ENCODE measurements at regions not wholly inside any gene's neighbourhood (a gene's known extent, or its start where the extent isn't known, plus 50 kb on each side); places are given as distances from the start of the nearest gene placed in this dataset.

DNA sequence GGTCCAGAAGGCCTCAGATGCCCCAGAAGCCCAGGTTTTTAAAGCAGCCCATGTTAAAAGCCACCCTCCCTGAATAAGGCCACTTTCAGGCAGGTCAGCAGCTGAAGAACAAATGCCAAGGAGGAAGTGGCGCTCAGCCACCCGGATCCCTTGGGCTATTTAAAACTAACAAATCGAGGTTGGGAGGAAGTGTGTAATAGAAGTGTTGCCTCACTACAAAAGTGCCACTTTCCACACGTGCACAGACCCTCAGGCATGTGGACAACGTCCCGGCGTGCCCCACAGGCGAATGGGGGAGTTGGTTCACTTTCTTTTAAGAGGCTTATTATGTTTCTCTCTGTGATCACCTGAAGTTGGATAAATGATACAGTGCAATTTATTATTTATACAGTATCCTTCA, 173.8 kb upstream of the SALL3 start:
- no peak for DNase-seq
- H3K27ac ChIP-seq (ENCODE audit: insufficient read depth, low read length, poor library complexity, severe bottlenecking): no peak overlapping the region
- H3K4me3 ChIP-seq (ENCODE audit: insufficient read depth, low read depth, low read length, poor library complexity, severe bottlenecking): no peak overlapping the region
- no peaks in the 10 kb centered on the region for H3K36me3 ChIP-seq (ENCODE audit: control insufficient read depth, insufficient read depth, low read length)
- H3K9me3 ChIP-seq (ENCODE audit: control insufficient read depth, low read length): no peaks in the 10 kb centered on the region
- H3K4me1 ChIP-seq (ENCODE audit: control insufficient read depth, insufficient read depth, low read length, poor library complexity, severe bottlenecking): no peaks in the 10 kb centered on the region
- no peaks in the 10 kb centered on the region for H3K27me3 ChIP-seq (replicated peaks; ENCODE audit: control insufficient read depth, insufficient read depth, low read length, poor library complexity, severe bottlenecking)

GRCh38 chr18:78807668-78808067, 171.9 kb upstream of the SALL3 start:
- no peaks in the 10 kb centered on the region for H3K27me3 ChIP-seq (replicated peaks; ENCODE audit: control insufficient read depth, insufficient read depth, low read length, poor library complexity, severe bottlenecking)
- DNase-seq: no peak
- no peak overlapping the region for H3K4me3 ChIP-seq (ENCODE audit: insufficient read depth, low read depth, low read length, poor library complexity, severe bottlenecking)
- H3K4me1 ChIP-seq (ENCODE audit: control insufficient read depth, insufficient read depth, low read length, poor library complexity, severe bottlenecking): no peaks in the 10 kb centered on the region
- H3K36me3 ChIP-seq (ENCODE audit: control insufficient read depth, insufficient read depth, low read length): no peaks in the 10 kb centered on the region
- H3K9me3 ChIP-seq (ENCODE audit: control insufficient read depth, low read length): no peaks in the 10 kb centered on the region
- H3K27ac ChIP-seq (ENCODE audit: insufficient read depth, low read length, poor library complexity, severe bottlenecking): no peak overlapping the region

- Histone ChIP-seq H3K4me1 (ENCODE audit: control insufficient read depth, insufficient read depth, low read length, poor library complexity, severe bottlenecking) (no peaks in the 10 kb centered on the region), H3K36me3 (ENCODE audit: control insufficient read depth, insufficient read depth, low read length) (no peaks in the 10 kb centered on the region), H3K9me3 (ENCODE audit: control insufficient read depth, low read length) (no peaks in the 10 kb centered on the region), H3K27ac (ENCODE audit: insufficient read depth, low read length, poor library complexity, severe bottlenecking) (no peak overlapping the region), H3K4me3 (ENCODE audit: insufficient read depth, low read depth, low read length, poor library complexity, severe bottlenecking) (no peak overlapping the region), H3K27me3 (replicated peaks; ENCODE audit: control insufficient read depth, insufficient read depth, low read length, poor library complexity, severe bottlenecking) (no peaks in the 10 kb centered on the region)
- DNase-seq: no peak
Observed at GRCh38 chr18:78809845-78810244, 169.8 kb upstream of the SALL3 start.

GRCh38 chr18:78810706-78811105, 168.9 kb upstream of the SALL3 start:
- H3K27ac ChIP-seq (ENCODE audit: insufficient read depth, low read length, poor library complexity, severe bottlenecking): no peak overlapping the region
- DNase-seq: no peak
- H3K36me3 ChIP-seq (ENCODE audit: control insufficient read depth, insufficient read depth, low read length): no peaks in the 10 kb centered on the region
- H3K4me3 ChIP-seq (ENCODE audit: insufficient read depth, low read depth, low read length, poor library complexity, severe bottlenecking): no peak overlapping the region
- H3K9me3 ChIP-seq (ENCODE audit: control insufficient read depth, low read length): no peaks in the 10 kb centered on the region
- no peaks in the 10 kb centered on the region for H3K27me3 ChIP-seq (replicated peaks; ENCODE audit: control insufficient read depth, insufficient read depth, low read length, poor library complexity, severe bottlenecking)
- no peaks in the 10 kb centered on the region for H3K4me1 ChIP-seq (ENCODE audit: control insufficient read depth, insufficient read depth, low read length, poor library complexity, severe bottlenecking)

- no peak overlapping the region for H3K4me3 ChIP-seq (ENCODE audit: insufficient read depth, low read depth, low read length, poor library complexity, severe bottlenecking)
- H3K27me3 ChIP-seq (replicated peaks; ENCODE audit: control insufficient read depth, insufficient read depth, low read length, poor library complexity, severe bottlenecking): no peaks in the 10 kb centered on the region
- H3K27ac ChIP-seq (ENCODE audit: insufficient read depth, low read length, poor library complexity, severe bottlenecking): no peak overlapping the region
- H3K4me1 ChIP-seq (ENCODE audit: control insufficient read depth, insufficient read depth, low read length, poor library complexity, severe bottlenecking): no peaks in the 10 kb centered on the region
- H3K36me3 ChIP-seq (ENCODE audit: control insufficient read depth, insufficient read depth, low read length): no peaks in the 10 kb centered on the region
- no peaks in the 10 kb centered on the region for H3K9me3 ChIP-seq (ENCODE audit: control insufficient read depth, low read length)
- no peak for DNase-seq
Observed at GRCh38 chr18:78812067-78812466, 167.6 kb upstream of the SALL3 start.

DNA sequence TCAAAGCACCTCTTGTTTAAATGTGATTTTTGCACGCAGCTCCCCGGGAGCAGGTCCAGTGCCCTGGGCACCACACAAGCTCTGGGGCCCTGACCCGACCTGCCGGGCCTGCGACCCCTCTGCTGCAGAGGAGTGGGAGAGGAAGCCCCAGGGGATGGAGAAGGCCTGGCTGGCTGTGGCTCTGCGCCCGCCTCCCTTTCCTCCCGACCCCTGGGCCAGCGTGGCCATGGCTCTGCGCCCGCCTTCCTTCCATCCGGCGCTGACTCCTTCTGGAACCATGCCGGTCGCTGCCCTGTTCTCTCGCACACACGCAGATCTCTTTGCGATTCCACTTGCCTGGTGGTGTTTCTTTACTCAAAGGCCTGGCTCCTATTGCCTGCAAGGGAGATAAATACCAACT, 166.5 kb upstream of the SALL3 start:
- Histone ChIP-seq H3K4me3 (ENCODE audit: insufficient read depth, low read depth, low read length, poor library complexity, severe bottlenecking) (no peak overlapping the region), H3K36me3 (ENCODE audit: control insufficient read depth, insufficient read depth, low read length) (no peaks in the 10 kb centered on the region), H3K4me1 (ENCODE audit: control insufficient read depth, insufficient read depth, low read length, poor library complexity, severe bottlenecking) (no peaks in the 10 kb centered on the region), H3K9me3 (ENCODE audit: control insufficient read depth, low read length) (no peaks in the 10 kb centered on the region), H3K27me3 (replicated peaks; ENCODE audit: control insufficient read depth, insufficient read depth, low read length, poor library complexity, severe bottlenecking) (no peaks in the 10 kb centered on the region), H3K27ac (ENCODE audit: insufficient read depth, low read length, poor library complexity, severe bottlenecking) (no peak overlapping the region)
- DNase-seq: no peak

GRCh38 chr18:78813936-78814710, 165.5 kb upstream of the SALL3 start:
- no peaks in the 10 kb centered on the region for H3K27me3 ChIP-seq (replicated peaks; ENCODE audit: control insufficient read depth, insufficient read depth, low read length, poor library complexity, severe bottlenecking)
- no peak overlapping the region for H3K4me3 ChIP-seq (ENCODE audit: insufficient read depth, low read depth, low read length, poor library complexity, severe bottlenecking)
- no peaks in the 10 kb centered on the region for H3K36me3 ChIP-seq (ENCODE audit: control insufficient read depth, insufficient read depth, low read length)
- DNase-seq: no peak
- no peak overlapping the region for H3K27ac ChIP-seq (ENCODE audit: insufficient read depth, low read length, poor library complexity, severe bottlenecking)
- no peaks in the 10 kb centered on the region for H3K4me1 ChIP-seq (ENCODE audit: control insufficient read depth, insufficient read depth, low read length, poor library complexity, severe bottlenecking)
- H3K9me3 ChIP-seq (ENCODE audit: control insufficient read depth, low read length): no peaks in the 10 kb centered on the region

DNA sequence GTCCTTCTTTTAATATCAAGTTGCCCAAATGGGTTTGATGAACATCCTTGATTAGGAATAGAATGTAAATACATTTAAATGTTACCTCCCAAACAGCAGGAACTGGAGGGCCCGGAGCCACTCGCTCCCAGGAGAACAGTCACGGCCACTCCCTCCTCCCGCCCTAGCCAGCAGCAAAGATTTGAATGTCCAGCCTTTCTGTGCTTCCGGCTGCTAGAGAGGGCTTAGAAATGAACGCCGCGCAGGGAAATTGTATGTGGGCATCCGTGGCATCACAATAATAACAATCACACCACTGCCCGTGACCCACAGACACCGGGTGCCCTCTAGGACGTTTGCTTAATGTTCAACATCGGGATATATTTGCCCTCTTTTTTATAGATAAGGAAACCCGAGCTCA, 164.9 kb upstream of the SALL3 start:
- H3K9me3 ChIP-seq (ENCODE audit: control insufficient read depth, low read length): no peaks in the 10 kb centered on the region
- no peaks in the 10 kb centered on the region for H3K36me3 ChIP-seq (ENCODE audit: control insufficient read depth, insufficient read depth, low read length)
- no peaks in the 10 kb centered on the region for H3K4me1 ChIP-seq (ENCODE audit: control insufficient read depth, insufficient read depth, low read length, poor library complexity, severe bottlenecking)
- no peak for DNase-seq
- H3K27me3 ChIP-seq (replicated peaks; ENCODE audit: control insufficient read depth, insufficient read depth, low read length, poor library complexity, severe bottlenecking): no peaks in the 10 kb centered on the region
- no peak overlapping the region for H3K27ac ChIP-seq (ENCODE audit: insufficient read depth, low read length, poor library complexity, severe bottlenecking)
- H3K4me3 ChIP-seq (ENCODE audit: insufficient read depth, low read depth, low read length, poor library complexity, severe bottlenecking): no peak overlapping the region

GRCh38 chr18:78816114-78816513, 163.5 kb upstream of the SALL3 start:
- DNase-seq: no peak
- Histone ChIP-seq H3K36me3 (ENCODE audit: control insufficient read depth, insufficient read depth, low read length) (no peaks in the 10 kb centered on the region), H3K4me1 (ENCODE audit: control insufficient read depth, insufficient read depth, low read length, poor library complexity, severe bottlenecking) (no peaks in the 10 kb centered on the region), H3K27me3 (replicated peaks; ENCODE audit: control insufficient read depth, insufficient read depth, low read length, poor library complexity, severe bottlenecking) (no peaks in the 10 kb centered on the region), H3K4me3 (ENCODE audit: insufficient read depth, low read depth, low read length, poor library complexity, severe bottlenecking) (no peak overlapping the region), H3K27ac (ENCODE audit: insufficient read depth, low read length, poor library complexity, severe bottlenecking) (no peak overlapping the region), H3K9me3 (ENCODE audit: control insufficient read depth, low read length) (no peaks in the 10 kb centered on the region)

DNA sequence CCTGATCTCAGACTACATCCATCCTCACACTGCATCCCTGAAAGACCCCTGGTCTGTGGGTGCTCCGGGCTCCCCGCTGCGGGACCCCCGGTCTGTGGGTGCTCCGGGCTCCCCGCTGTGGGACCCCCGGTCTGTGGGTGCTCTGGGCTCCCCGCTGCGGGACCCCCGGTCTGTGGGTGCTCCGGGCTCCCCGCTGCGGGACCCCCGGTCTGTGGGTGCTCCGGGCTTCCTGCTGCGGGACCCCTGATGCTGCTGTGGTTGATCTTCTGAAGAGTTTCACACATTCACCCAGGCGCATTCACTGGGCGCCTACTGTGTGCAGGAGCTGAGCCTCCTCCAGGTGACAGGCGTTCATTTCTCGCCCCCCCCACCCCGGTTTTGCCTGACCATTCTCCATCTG, 162.7 kb upstream of the SALL3 start:
- H3K27ac ChIP-seq (ENCODE audit: insufficient read depth, low read length, poor library complexity, severe bottlenecking): no peak overlapping the region
- H3K27me3 ChIP-seq (replicated peaks; ENCODE audit: control insufficient read depth, insufficient read depth, low read length, poor library complexity, severe bottlenecking): no peaks in the 10 kb centered on the region
- no peaks in the 10 kb centered on the region for H3K4me1 ChIP-seq (ENCODE audit: control insufficient read depth, insufficient read depth, low read length, poor library complexity, severe bottlenecking)
- H3K36me3 ChIP-seq (ENCODE audit: control insufficient read depth, insufficient read depth, low read length): no peaks in the 10 kb centered on the region
- H3K9me3 ChIP-seq (ENCODE audit: control insufficient read depth, low read length): no peaks in the 10 kb centered on the region
- no peak overlapping the region for H3K4me3 ChIP-seq (ENCODE audit: insufficient read depth, low read depth, low read length, poor library complexity, severe bottlenecking)
- DNase-seq: no peak

Data from effector memory CD4-positive, alpha-beta T cell (primary cell).